NCI-H226 (cell line): ENCODE measurements at regions not wholly inside any gene's neighbourhood (a gene's known extent, or its start where the extent isn't known, plus 50 kb on each side); places are given as distances from the start of the nearest gene placed in this dataset.

Experiments
- DNase-seq: peaks from one replicate; pipeline ENCODE4 v3.0.0-alpha.2; 2015

DNA sequence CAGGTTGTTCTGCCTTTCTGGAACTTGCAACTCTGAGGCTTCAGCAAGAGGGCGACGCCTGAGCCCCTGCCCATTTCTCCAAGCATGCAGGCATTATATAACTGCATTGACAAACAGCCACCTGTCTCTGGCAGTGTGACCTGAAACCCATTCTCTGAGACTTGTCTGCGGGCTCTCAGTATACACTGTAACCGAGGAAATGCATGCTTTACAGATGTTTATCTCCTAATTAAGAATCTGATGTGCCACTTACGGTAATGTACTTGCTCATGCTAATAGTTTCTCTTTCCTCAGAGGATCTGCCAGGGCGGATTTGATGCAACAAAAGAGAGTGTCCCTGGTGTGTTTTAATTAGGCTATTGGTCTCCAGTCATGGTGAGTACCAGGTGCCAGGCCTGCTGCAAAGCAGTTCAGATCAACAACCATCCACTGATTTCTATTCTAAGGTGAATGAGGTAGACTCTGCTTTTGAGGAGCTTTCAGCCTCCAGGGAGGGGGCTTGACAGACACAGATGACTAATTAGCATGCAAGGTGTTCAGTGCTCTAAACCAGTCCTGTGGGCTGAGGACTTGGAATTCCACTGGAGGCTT is 593.7 kb upstream of the KLF4 start:
- DNase-seq: no peak

DNA sequence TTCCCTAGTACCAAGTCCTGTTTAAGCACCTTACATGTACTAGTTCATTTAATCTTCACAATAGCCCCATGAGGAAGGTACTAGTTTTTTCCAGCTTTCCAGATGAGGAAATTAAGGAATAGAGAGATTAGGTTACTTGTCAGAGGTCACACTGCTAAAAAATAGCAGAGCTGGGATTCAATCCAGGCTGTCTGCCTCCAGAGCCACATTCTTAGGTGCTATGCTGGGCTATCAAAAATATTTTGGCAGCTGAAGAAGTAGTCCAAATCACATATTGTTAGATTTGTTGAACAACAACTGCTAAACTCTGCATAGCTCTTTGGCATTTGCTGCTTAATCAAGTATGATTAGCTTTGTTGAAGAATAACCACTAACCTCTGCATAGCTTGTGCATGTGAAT is 591.5 kb upstream of the KLF4 start:
- no peak for DNase-seq

- DNase-seq: no peak
These were observed 590.7 kb upstream of the KLF4 start for GRCh38 chr9:108080285-108080684.

- DNase-seq: no peak
These were observed 589.2 kb upstream of the KLF4 start for GRCh38 chr9:108078811-108079210.

DNA sequence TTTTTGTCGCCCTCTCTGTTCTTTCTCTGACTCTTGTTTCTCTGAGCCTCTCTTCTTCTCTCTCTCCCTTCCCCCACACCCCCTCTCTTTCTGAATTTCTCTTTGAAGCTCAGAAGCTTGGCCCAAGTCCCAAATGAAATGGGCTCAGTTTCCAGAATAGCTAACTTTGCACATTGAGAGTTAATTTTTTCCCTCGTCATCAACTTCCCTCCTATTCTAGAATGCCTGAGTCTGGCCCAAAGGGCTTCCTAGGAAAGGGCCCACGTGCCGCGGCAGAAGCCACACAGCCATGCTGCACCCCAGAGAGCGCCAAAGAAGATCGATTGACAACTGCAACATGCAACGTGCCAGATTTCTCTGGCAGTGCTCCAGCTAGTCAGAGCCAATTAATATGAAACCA is 588.8 kb upstream of the KLF4 start:
- DNase-seq: no peak

- DNase-seq: no peak
These were observed 588.0 kb upstream of the KLF4 start for GRCh38 chr9:108077556-108077955.

GRCh38 chr9:108074900-108075299 is 585.3 kb upstream of the KLF4 start:
- DNase-seq: no peak

- no peak for DNase-seq
These were observed 584.3 kb upstream of the KLF4 start for GRCh38 chr9:108073823-108074222.

- DNase-seq: no peak
These were observed 583.2 kb upstream of the KLF4 start for GRCh38 chr9:108072740-108073139.

GRCh38 chr9:108070861-108071260 is 581.3 kb upstream of the KLF4 start:
- DNase-seq: no peak

GRCh38 chr9:108069991-108070390 is 580.4 kb upstream of the KLF4 start:
- no peak for DNase-seq

DNA sequence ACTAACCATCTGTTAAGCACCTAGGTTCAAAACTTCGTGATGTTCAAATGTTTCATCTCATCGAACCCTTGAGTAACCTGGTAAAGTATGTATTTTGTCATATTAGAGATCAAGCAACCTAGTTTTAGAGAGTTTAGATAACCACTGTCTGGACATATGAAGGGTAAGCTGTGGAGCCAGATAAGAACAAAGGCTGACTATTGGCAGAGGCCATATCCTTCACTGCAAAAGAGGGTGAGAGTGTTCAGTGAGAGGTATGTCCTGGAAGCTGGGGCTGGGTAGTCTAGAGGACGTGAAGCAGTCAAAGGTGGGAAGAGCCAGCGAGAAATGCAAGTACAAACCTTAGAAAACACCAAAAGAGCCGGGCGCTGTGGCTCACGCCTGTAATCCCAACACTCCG is 573.1 kb upstream of the KLF4 start:
- no peak for DNase-seq

- no peak for DNase-seq
These were observed 570.6 kb upstream of the KLF4 start for GRCh38 chr9:108060175-108060574.

- no peak for DNase-seq
These were observed 568.7 kb upstream of the KLF4 start for GRCh38 chr9:108058135-108058814.

DNA sequence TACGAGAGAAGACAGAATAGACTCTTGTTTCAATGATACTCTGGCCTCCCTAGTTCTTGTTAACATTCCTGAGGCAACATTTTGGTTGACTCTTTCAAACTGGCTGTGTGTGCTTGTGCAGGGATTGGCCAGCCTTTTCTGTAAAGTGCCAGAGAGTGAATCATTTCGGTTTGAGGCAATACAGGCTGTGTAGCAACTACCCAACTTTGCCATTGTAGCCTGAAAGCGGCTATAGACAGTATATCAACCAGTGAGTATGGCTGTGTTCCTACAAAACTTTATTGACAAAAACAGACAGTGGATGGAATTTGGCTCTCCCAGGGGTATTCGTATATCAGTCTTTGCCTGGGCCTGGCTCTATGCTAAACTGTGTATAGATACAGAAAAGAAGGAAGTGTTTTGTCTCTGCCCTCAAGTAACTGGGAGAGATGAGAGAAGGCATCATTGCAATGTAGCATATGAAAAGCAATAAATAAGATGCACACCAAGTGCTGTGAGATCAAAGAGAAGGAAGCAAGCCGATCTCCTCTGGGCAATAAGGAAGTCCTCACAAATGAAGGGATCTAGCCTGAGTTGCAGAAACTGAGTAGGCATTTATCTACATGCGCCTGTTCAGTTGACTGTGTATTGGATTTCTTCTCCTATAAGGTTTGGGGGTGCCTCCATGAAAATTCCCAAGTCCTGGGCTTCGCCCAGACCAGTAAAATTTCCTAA is 568.0 kb upstream of the KLF4 start:
- peak; percentile 95 for DNase-seq

GRCh38 chr9:108056805-108057386 is 567.3 kb upstream of the KLF4 start:
- peak; percentile 71 for DNase-seq

GRCh38 chr9:108056084-108056804 is 566.7 kb upstream of the KLF4 start:
- peak; percentile 50 for DNase-seq

DNA sequence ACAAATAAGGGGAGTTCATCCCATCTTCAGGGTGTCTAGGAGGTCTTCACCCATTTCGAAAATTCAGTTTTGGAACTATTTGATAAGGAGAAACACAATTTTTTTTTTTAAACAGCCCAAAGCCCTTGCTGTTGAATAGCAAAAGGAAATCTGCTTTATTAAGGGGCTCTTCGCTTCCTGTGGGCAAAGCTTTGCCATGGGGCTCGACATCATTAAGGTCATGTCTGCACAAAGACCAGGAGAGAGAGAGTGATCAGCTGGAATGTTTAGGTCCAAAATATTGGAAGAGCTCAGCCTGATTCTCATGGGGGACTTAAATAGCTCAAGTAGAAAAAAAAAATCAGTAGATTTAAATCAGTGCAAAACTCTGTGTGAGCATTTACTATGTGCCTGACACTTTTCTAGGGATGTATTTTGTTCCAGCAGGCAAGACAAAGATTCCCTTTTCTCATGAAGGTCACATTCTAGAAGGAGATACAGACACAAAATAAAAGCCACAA is 564.6 kb upstream of the KLF4 start:
- DNase-seq: no peak

DNA sequence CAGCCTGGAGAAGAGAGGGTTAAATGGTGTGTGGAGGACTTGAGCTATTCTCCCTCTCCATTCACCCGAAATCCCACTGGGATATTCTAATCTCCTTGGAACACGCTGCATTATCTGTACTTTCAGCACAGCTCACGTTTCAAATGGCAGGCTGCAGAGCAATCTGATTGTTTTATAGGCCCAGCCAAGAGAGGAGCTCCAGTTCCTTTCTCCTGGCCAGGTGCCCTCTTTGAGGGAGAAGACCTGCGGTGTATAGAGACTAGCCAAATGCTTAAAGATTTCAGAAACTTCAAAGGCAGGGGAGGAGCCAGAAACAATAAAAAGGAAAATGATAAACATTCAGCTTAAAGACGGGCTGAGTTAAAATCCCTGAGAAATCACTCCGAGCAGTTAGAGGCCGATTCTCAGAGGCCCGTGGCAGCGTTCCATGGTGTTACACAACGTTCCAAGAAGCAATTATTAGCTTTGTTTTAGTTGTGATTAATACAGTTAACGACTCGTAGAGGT is 564.0 kb upstream of the KLF4 start:
- DNase-seq: peak; percentile 30

DNA sequence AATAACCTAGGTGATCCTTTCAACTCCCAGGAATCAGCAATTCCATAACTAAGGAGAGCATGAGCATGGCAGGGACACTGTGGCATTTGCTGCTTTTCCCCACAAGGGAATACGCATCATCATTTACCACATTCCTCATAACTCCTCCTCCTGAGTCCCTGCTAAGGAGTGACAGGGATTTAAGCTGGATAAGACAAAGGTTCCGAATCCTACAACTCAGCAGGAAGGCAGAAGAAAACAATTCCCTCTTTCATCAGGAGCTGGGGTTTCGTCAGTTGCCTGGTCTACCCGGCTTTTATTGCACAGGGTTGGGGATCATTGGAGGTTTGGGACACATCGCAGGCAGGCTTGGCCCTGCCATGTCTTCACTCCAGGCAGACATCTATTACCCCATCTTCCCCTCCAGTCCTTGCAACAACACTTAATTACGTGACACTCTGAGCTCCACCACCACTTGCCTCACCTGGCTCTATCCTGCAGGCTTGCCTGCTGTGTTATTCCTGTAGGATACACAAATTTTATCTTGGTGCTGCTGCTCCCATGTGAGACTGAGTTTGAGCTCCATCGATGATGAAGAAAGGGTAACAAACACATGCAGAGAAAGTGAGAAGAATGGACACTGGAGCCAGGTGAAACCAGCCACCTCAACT is 563.0 kb upstream of the KLF4 start:
- DNase-seq: no peak

GRCh38 chr9:108050894-108051293 is 561.3 kb upstream of the KLF4 start:
- no peak for DNase-seq
